Skin epidermis (tissue), 12 donors: ENCODE measurements at regions not wholly inside any gene's neighbourhood (a gene's known extent, or its start where the extent isn't known, plus 50 kb on each side); places are given as distances from the start of the nearest gene placed in this dataset.
A peak's percentile ranks its signal among the peaks of the same experiment; 100 is the strongest.
"Not testable (repeated sequence)": the region's sequence is repeated elsewhere in the genome, so short reads cannot be mapped to it uniquely, and the experiment has no call there.

Experiments used
- H3K27ac ChIP-seq, 21 experiments: fragments of 200-600 bp; sonication (generic) in 11 of 21; one replicate each; pipeline ENCODE4 v1.5.0; 2020; ENCODE audit warnings: mild to moderate bottlenecking in 3 of 21, inconsistent platforms in 2 of 21, moderate library complexity in 2 of 21
- H3K4me3 ChIP-seq, 7 experiments: fragments of 200-600 bp; sonication (generic) in 2 of 7; one replicate each; pipeline ENCODE4 v1.5.0; 2020; ENCODE audit warnings: inconsistent platforms in 2 of 7, mild to moderate bottlenecking in 2 of 7, moderate library complexity in 1 of 7

GRCh38 chr4:149870008-149870407 is 54.4 kb upstream of the IQCM start:
- Histone ChIP-seq H3K4me3 (no peak overlapping the region), H3K27ac (no peak overlapping the region)

- Histone ChIP-seq H3K4me3 (no peak overlapping the region), H3K27ac (no peak overlapping the region)
Measured at GRCh38 chr4:149881744-149882143, 66.1 kb upstream of the IQCM start.

DNA sequence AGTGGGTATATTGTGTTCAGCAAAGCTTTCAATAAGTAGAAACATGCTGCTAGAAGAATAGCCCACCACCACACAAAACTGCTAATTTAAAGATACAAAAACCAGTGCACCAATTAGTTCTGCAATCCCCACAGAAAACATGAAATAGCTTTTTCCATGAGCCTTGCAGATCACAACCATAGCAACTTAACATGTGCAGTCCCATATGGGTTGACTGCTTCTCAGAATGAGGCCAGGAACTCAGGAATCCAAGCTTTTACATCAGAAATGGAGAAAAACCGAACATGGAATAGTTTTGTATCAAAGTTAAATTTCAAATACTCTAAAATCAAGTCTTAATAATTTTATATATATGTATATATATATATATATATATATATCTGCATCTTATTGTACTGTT is 66.6 kb upstream of the IQCM start:
- Histone ChIP-seq H3K4me3 (no peak overlapping the region), H3K27ac (no peak overlapping the region)

- H3K4me3 ChIP-seq, result no peak overlapping the region
- no peak overlapping the region for H3K27ac ChIP-seq
Measured at GRCh38 chr4:149884046-149884445, 68.4 kb upstream of the IQCM start.

- no peak overlapping the region for H3K27ac ChIP-seq
Measured at GRCh38 chr4:149884529-149885181, 69.0 kb upstream of the IQCM start.

DNA sequence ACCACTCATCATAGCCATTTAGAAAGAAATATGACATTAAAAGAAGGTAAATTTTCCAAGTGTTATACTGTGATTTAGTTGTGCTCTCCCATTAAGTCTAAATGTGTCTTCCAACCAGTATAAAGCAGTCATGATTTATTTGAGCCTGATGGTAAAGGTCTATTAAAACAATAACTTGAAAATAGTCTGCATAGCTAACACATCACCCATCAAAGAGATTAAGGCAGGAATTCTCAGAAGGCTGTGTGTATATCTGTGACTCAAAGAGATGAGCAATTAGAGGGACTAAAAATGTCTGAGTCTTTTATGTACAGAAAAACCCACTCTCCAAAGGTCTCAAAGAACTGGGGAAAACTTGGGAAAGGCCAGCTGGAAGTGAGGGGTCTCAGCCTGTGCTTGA is 70.3 kb upstream of the IQCM start:
- H3K4me3 ChIP-seq, result no peak overlapping the region

More at GRCh38 chr4:149884529-149885181, 69.0 kb upstream of the IQCM start:
- no peak overlapping the region for H3K4me3 ChIP-seq

GRCh38 chr4:149886786-149887490 is 71.3 kb upstream of the IQCM start:
- Histone ChIP-seq H3K27ac (no peak overlapping the region), H3K4me3 (no peak overlapping the region)

More for the DNA sequence above, 70.3 kb upstream of the IQCM start:
- no peak overlapping the region for H3K27ac ChIP-seq

GRCh38 chr4:149889991-149890390 is 74.3 kb upstream of the IQCM start:
- H3K27ac ChIP-seq, result no peak overlapping the region
- H3K4me3 ChIP-seq, result no peak overlapping the region

GRCh38 chr4:149890531-149890930 is 74.9 kb upstream of the IQCM start:
- H3K4me3 ChIP-seq, result no peak overlapping the region

GRCh38 chr4:149891426-149891825 is 75.8 kb upstream of the IQCM start:
- Histone ChIP-seq H3K27ac (no peak overlapping the region), H3K4me3 (no peak overlapping the region)

More at GRCh38 chr4:149890531-149890930, 74.9 kb upstream of the IQCM start:
- H3K27ac ChIP-seq, result no peak overlapping the region

DNA sequence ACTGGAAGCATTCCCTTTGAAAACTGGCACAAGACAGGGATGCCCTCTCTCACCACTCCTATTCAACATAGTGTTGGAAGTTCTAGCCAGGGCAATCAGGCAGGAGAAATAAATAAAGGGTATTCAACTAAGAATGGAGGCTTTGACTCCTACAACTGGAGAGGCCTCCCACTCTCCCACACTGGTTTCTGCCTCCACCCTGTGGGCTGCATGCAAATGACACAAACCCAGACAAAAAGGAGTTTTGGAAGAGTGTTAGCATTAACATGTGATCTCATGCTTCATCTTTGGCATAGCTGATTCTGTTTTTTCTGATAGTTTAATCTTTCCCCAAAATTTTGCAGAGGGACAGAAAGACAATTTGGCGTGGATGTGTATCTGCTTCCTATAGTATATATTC is 80.8 kb upstream of the IQCM start:
- no peak overlapping the region for H3K27ac ChIP-seq
- H3K4me3 ChIP-seq, result no peak overlapping the region

- Histone ChIP-seq H3K27ac (no peak overlapping the region), H3K4me3 (no peak overlapping the region)
Measured at GRCh38 chr4:149897783-149898182, 82.1 kb upstream of the IQCM start.

DNA sequence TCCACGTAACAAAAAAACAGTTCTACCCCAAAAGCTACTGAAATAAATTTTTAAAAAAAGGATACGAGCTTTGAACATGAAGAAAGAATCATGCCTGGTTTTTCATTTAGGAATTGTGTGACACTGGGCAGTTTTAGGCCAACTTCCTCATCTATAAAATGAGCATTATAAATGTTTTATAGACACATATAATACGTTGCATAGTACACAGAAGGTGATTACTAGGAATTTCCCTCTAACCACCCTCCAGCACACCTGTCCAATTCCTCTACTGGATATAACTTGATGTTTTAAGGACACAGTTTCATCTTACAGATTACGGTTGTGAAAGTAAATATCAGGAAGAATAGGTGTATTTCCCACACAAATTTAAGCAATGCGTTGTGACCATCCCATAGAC is 85.5 kb upstream of the IQCM start:
- Histone ChIP-seq H3K4me3 (no peak overlapping the region), H3K27ac (no peak overlapping the region)

- Histone ChIP-seq H3K27ac (no peak overlapping the region), H3K4me3 (no peak overlapping the region)
Measured at GRCh38 chr4:149902242-149902641, 86.6 kb upstream of the IQCM start.

GRCh38 chr4:149910177-149910576 is 94.5 kb upstream of the IQCM start:
- Histone ChIP-seq H3K27ac (no peak overlapping the region), H3K4me3 (no peak overlapping the region)

GRCh38 chr4:149910604-149911350 is 95.1 kb upstream of the IQCM start:
- Histone ChIP-seq H3K4me3 (no peak overlapping the region), H3K27ac (no peak overlapping the region)

- Histone ChIP-seq H3K4me3 (no peak overlapping the region), H3K27ac (no peak overlapping the region)
Measured at GRCh38 chr4:149911354-149911753, 95.7 kb upstream of the IQCM start.

DNA sequence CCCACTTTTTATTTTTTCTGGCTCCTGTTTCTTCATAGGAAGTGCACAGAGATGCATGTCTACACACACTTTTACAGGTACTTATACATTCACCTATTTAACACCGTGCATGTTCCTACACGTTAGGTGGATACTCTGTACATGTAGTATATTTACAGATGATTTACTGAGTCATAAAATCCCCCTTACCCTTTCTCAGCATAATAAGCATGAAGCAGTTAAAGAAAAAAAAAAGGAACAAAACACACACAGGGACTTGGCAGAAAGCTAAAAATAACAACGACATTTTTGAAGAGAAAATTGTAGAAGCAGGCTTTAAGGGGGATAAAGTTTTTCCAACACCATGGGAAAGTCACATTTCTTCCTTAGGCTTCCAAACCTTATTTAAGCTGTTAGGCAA is 96.4 kb upstream of the IQCM start:
- H3K27ac ChIP-seq, result no peak overlapping the region
- H3K4me3 ChIP-seq, result no peak overlapping the region

DNA sequence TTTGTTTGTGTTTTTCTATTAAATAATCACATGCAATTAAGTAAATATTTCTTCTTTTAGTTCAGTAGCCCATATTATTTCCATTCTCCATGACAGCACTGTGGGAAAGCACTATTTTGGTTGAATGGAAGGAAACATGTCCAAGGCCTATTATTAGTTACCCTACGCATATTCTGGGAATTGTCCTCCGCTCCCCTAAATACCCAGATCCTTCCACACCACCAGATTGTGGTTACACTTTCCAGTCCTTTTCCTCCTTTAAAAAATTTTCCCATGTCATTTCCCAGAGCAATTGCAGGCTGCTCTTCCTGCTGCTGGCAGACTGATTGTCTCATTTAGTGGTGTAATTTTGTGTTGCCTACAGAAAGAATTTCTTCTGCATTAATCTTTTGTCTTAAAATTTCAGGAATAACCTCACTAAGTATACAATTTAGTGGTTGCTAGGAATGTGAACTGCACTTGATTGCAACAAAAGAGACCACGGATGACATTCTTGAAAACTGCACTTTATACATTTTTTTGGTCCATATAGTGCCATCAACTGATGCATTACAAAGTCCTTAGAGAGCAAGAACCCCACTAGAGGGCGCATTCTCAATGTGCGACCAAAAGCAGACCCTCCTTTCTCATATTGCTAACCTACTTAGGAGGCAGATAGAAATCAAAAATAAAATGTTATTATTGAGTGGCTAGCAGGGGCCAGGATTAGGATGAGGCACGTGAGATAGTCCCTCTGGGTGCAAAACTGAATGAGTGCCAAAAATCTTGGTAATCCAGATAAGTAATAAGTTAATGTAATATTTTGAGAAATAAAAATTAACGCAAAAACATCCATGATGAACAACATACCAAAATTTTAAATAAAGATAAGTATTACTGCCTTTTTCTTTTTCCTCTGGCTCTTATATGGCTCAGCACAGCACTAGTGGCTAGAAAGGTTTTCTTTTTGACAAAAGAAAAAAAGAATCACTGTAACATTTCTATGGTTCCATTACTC is 98.8 kb upstream of the IQCM start:
- peak overlapping the region in 2 of 21 experiments; percentile 11 to 15 for H3K27ac ChIP-seq
- no peak overlapping the region for H3K4me3 ChIP-seq

- H3K4me3 ChIP-seq, H3K27ac ChIP-seq: not testable (repeated sequence)
Measured at GRCh38 chr4:149915735-149916134, 100.1 kb upstream of the IQCM start.
